ENCODE measurements at regions not wholly inside any gene's neighbourhood (a gene's known extent, or its start where the extent isn't known, plus 50 kb on each side); places are given as distances from the start of the nearest gene placed in this dataset.
"Not testable (repeated sequence)": the region's sequence is repeated elsewhere in the genome, so short reads cannot be mapped to it uniquely, and the experiment has no call there.

GRCh38 chr21:35275776-35276175 is 226.7 kb upstream of the RUNX1 start:
- no peak for DNase-seq

- no peak for DNase-seq
These were observed 225.8 kb upstream of the RUNX1 start for GRCh38 chr21:35274923-35275322.

- no peak for DNase-seq
These were observed 225.0 kb upstream of the RUNX1 start for GRCh38 chr21:35274090-35274489.

- DNase-seq: no peak
These were observed 224.2 kb upstream of the RUNX1 start for GRCh38 chr21:35273333-35273732.

- DNase-seq: not testable (repeated sequence)
These were observed 222.4 kb upstream of the RUNX1 start for GRCh38 chr21:35271344-35272118.

- no peak for DNase-seq
These were observed 219.7 kb upstream of the RUNX1 start for GRCh38 chr21:35268817-35269216.

- no peak for DNase-seq
These were observed 219.2 kb upstream of the RUNX1 start for GRCh38 chr21:35268261-35268660.

GRCh38 chr21:35266546-35266945 is 217.4 kb upstream of the RUNX1 start:
- no peak for DNase-seq

GRCh38 chr21:35265170-35265877 is 216.2 kb upstream of the RUNX1 start:
- no peak for DNase-seq

GRCh38 chr21:35259457-35259856 is 210.4 kb upstream of the RUNX1 start:
- no peak for DNase-seq

GRCh38 chr21:35258521-35258920 is 209.4 kb upstream of the RUNX1 start:
- DNase-seq: no peak

- no peak for DNase-seq
These were observed 208.3 kb upstream of the RUNX1 start for GRCh38 chr21:35257413-35257812.

GRCh38 chr21:35256468-35256988 is 207.4 kb upstream of the RUNX1 start:
- DNase-seq: no peak

- DNase-seq: no peak
These were observed 205.7 kb upstream of the RUNX1 start for GRCh38 chr21:35254765-35255138.

- DNase-seq: no peak
These were observed 205.1 kb upstream of the RUNX1 start for GRCh38 chr21:35254006-35254764.

- peak; percentile 82 for DNase-seq
These were observed 203.7 kb upstream of the RUNX1 start for GRCh38 chr21:35252831-35253230.

GRCh38 chr21:35249636-35250035 is 200.5 kb upstream of the RUNX1 start:
- no peak for DNase-seq

GRCh38 chr21:35245879-35246278 is 196.8 kb upstream of the RUNX1 start:
- no peak for DNase-seq

GRCh38 chr21:35244514-35244913 is 195.4 kb upstream of the RUNX1 start:
- no peak for DNase-seq

- DNase-seq: no peak
These were observed 194.1 kb upstream of the RUNX1 start for GRCh38 chr21:35243171-35243570.

GRCh38 chr21:35239811-35240219 is 190.7 kb upstream of the RUNX1 start:
- no peak for DNase-seq

GRCh38 chr21:35238119-35238518 is 189.0 kb upstream of the RUNX1 start:
- DNase-seq: no peak

GRCh38 chr21:35237287-35237686 is 188.2 kb upstream of the RUNX1 start:
- no peak for DNase-seq

- peak; percentile 46 for DNase-seq
These were observed 187.0 kb upstream of the RUNX1 start for GRCh38 chr21:35236090-35236489.
